Skin epidermis (tissue), 12 donors: ENCODE measurements at regions not wholly inside any gene's neighbourhood (a gene's known extent, or its start where the extent isn't known, plus 50 kb on each side); places are given as distances from the start of the nearest gene placed in this dataset.

ENCODE experiments used
- H3K27ac ChIP-seq, 21 experiments: fragments of 200-600 bp; sonication (generic) in 11 of 21; one replicate each; pipeline ENCODE4 v1.5.0; 2020; ENCODE audit warnings: mild to moderate bottlenecking in 3 of 21, inconsistent platforms in 2 of 21, moderate library complexity in 2 of 21
- H3K4me3 ChIP-seq, 7 experiments: fragments of 200-600 bp; sonication (generic) in 2 of 7; one replicate each; pipeline ENCODE4 v1.5.0; 2020; ENCODE audit warnings: inconsistent platforms in 2 of 7, mild to moderate bottlenecking in 2 of 7, moderate library complexity in 1 of 7

- H3K27ac ChIP-seq = peak overlapping the region in 3 of 21 experiments; percentile 12 to 81 (median 25)
- no peak overlapping the region for H3K4me3 ChIP-seq
These were observed 203.7 kb upstream of the CDH5 start for GRCh38 chr16:66162821-66163220.

GRCh38 chr16:66161942-66162341 lies 204.5 kb upstream of the CDH5 start:
- Histone ChIP-seq H3K27ac (peak overlapping the region in 3 of 21 experiments; percentile 27 to 86 (median 47)), H3K4me3 (no peak overlapping the region)

- Histone ChIP-seq H3K4me3 (no peak overlapping the region), H3K27ac (peak overlapping the region in 3 of 21 experiments; percentile 9 to 86 (median 47))
These were observed 205.2 kb upstream of the CDH5 start for GRCh38 chr16:66161269-66161668.

GRCh38 chr16:66159987-66160386 lies 206.5 kb upstream of the CDH5 start:
- peak overlapping the region in 1 of 21 experiments; percentile 86 for H3K27ac ChIP-seq

GRCh38 chr16:66156538-66156937 lies 210.0 kb upstream of the CDH5 start:
- Histone ChIP-seq H3K27ac (no peak overlapping the region), H3K4me3 (no peak overlapping the region)

More at GRCh38 chr16:66159987-66160386, 206.5 kb upstream of the CDH5 start:
- no peak overlapping the region for H3K4me3 ChIP-seq

- no peak overlapping the region for H3K4me3 ChIP-seq
- no peak overlapping the region for H3K27ac ChIP-seq
These were observed 210.6 kb upstream of the CDH5 start for GRCh38 chr16:66155933-66156332.

GRCh38 chr16:66154801-66155200 lies 211.7 kb upstream of the CDH5 start:
- Histone ChIP-seq H3K27ac (no peak overlapping the region), H3K4me3 (no peak overlapping the region)

GRCh38 chr16:66152823-66153393 lies 213.6 kb upstream of the CDH5 start:
- no peak overlapping the region for H3K4me3 ChIP-seq
- peak overlapping the region in 4 of 21 experiments; percentile 3 to 61 (median 42) for H3K27ac ChIP-seq

- peak overlapping the region in 4 of 21 experiments; percentile 38 to 66 (median 50) for H3K27ac ChIP-seq
These were observed 214.3 kb upstream of the CDH5 start for GRCh38 chr16:66152181-66152580.

GRCh38 chr16:66150698-66151482 lies 215.6 kb upstream of the CDH5 start:
- Histone ChIP-seq H3K4me3 (no peak overlapping the region), H3K27ac (peak overlapping the region in 15 of 21 experiments; percentile 17 to 79 (median 51))

More at GRCh38 chr16:66152181-66152580, 214.3 kb upstream of the CDH5 start:
- no peak overlapping the region for H3K4me3 ChIP-seq

GRCh38 chr16:66147291-66147690 lies 219.2 kb upstream of the CDH5 start:
- H3K27ac ChIP-seq = no peak overlapping the region
- no peak overlapping the region for H3K4me3 ChIP-seq

GRCh38 chr16:66146798-66147197 lies 219.7 kb upstream of the CDH5 start:
- Histone ChIP-seq H3K4me3 (no peak overlapping the region), H3K27ac (no peak overlapping the region)

- Histone ChIP-seq H3K4me3 (no peak overlapping the region), H3K27ac (no peak overlapping the region)
These were observed 221.8 kb upstream of the CDH5 start for GRCh38 chr16:66144641-66145040.

GRCh38 chr16:66143415-66143814 lies 223.1 kb upstream of the CDH5 start:
- Histone ChIP-seq H3K4me3 (no peak overlapping the region), H3K27ac (no peak overlapping the region)

- Histone ChIP-seq H3K4me3 (no peak overlapping the region), H3K27ac (no peak overlapping the region)
These were observed 224.6 kb upstream of the CDH5 start for GRCh38 chr16:66141885-66142284.

- Histone ChIP-seq H3K27ac (no peak overlapping the region), H3K4me3 (no peak overlapping the region)
These were observed 228.6 kb upstream of the CDH5 start for GRCh38 chr16:66137853-66138252.

GRCh38 chr16:66136841-66137240 lies 229.7 kb upstream of the CDH5 start:
- no peak overlapping the region for H3K27ac ChIP-seq
- no peak overlapping the region for H3K4me3 ChIP-seq

GRCh38 chr16:66135838-66136237 lies 230.7 kb upstream of the CDH5 start:
- H3K27ac ChIP-seq = peak overlapping the region in 1 of 21 experiments; percentile 27
- no peak overlapping the region for H3K4me3 ChIP-seq

- Histone ChIP-seq H3K27ac (peak overlapping the region in 1 of 21 experiments; percentile 54), H3K4me3 (no peak overlapping the region)
These were observed 231.1 kb upstream of the CDH5 start for GRCh38 chr16:66135421-66135831.

- peak overlapping the region in 2 of 21 experiments; percentile 5 to 54 for H3K27ac ChIP-seq
These were observed 231.6 kb upstream of the CDH5 start for GRCh38 chr16:66134875-66135274.

More at GRCh38 chr16:66134875-66135274, 231.6 kb upstream of the CDH5 start:
- H3K4me3 ChIP-seq = no peak overlapping the region
